NOMO-1 (cell line): ENCODE measurements at regions not wholly inside any gene's neighbourhood (a gene's known extent, or its start where the extent isn't known, plus 50 kb on each side); places are given as distances from the start of the nearest gene placed in this dataset.

ENCODE experiments used
- DNase-seq, 2 experiments: peaks; one replicate each; lab custom pipeline; 2025; ENCODE audit not compliant: unreplicated experiment in 2 of 2; lab: John Stamatoyannopoulos, UW

DNA sequence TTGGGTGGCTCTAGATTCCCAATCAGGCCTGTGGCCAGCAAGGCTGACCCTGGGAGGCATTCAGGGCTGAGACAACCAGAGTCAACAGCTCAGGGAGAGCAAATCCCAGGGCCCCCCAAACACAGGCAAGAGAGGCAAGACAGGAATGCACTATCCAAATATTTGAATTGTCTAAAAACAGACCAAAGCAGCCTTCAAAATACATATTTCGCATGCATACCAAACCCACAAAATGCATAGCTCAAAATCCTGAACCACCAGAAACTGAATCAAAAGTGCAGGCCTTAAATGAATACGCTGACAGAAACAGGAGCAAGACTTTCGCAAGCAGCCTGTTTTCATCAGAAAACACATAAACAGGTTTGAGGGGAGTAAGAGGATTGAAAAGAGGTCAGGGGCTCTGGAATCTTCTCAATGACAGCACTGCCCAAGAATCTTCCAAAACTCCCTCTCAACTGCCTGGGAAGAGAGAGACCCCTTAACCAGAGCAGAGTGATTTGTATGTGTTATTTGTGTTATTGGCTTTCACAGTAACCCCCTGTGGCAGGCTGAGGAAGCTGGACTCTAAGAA lies 213.6 kb upstream of the CDH5 start:
- DNase-seq: no peak

DNA sequence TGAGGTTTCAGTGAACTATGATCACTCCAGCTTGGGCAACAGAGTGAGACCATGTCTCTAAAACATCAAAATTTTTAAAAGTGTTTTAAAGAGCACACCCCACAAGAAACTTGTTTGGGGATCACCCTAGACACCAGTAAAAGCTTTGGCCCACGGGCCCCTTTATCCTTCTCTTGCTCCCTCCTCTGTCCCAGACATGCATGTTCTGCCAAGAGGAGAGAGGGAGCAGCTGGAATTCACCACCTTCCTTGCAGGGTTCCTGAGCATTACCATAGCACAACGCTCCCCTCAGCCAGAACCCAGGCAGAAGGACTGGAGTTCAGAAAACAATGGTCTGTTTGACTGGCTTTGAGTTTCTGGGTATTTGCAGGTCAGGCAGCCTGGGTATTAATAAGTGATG lies 214.3 kb upstream of the CDH5 start:
- DNase-seq: no peak

DNA sequence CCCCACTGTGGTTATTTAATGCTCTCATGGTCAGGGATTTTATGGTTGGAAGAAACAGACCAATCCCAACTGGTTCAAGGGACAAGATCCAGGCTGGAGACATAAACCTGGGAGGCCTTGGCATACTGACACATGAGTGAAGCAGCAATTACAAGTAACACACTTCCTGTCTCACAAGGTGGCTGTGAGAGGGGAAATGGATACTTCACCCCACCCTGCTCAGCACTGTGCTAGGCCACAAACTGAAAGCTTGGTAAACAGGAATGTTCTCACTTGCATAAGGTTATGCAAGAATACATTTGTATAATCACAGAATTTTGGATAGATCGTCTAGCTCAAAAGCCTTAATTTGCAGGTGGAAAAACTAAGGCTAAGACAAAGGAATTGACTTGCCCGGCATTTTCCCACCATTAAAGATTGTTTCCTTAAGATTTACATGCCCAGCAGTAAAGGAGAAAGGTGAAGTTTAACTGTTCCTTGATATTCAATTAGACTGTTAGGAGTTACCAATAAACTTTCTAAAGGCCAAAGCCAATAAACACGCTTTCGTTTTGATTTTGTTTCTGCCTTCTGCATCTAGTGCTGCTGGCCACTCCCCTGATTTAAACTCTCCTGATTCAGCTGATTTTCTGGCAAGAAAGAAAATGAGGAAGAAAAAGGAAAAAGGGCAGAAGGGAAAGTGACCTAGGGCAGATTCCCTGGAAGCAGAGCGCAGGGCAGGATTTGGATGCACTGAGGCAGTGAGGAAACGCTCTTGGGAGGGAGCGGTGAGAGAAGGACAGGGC lies 215.6 kb upstream of the CDH5 start:
- peak; percentile 78 to 87 for DNase-seq

DNA sequence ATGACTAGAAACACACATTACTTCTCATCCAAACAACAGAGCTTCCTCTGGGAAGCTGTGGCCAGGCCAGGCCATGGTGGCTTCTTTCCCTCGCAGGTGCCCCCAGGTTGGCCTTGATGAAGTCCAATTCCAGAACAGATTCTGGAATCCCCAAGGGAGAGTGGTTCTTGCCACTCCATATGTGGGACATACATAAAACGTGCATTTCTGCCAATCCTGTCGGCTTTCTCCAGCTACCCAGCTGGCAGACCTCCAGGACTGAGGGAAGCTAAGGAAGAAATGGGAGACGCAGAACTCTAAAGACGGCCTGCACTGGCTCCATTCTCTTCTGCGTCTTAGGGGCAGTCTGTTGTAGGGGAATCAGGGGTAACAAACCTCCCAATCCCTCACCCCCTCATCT lies 219.2 kb upstream of the CDH5 start:
- no peak for DNase-seq

DNA sequence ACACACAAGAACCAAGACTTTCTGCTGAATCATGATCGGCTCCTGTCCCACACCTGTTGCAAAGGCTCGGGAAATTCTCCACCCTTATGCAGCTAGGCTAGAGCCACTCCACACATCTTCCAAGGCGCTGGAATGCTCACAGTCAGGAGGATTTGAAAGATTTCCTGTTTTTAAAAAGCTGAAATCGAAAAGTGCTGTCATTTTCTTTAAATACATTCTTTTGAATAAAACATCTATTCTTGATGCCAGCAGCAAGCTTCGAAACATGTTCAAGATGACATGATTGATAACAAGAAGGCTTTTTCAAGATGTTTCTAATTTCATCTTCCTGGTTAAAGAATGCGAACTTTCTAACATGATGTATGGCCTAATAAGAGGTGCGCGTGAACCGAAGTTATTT lies 219.7 kb upstream of the CDH5 start:
- DNase-seq: no peak

DNA sequence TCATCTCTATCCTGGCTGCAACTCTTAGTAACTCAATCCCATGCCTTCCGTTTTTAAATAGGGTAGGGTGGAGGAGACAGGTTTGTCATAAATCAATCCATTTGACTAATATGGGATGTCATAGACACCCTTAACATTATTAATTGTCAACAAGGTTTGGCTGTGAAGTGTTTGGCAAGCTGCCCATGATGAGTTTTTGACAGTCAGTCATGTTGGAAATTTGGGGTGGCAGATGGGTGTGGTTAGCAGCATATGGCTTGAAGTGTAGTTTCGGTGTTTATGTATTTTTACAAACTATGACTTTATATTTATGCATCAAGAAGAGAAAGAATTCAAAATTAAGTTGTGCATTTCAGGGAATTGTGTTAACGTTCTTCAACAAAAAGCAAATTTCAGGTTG lies 221.8 kb upstream of the CDH5 start:
- DNase-seq: no peak

DNA sequence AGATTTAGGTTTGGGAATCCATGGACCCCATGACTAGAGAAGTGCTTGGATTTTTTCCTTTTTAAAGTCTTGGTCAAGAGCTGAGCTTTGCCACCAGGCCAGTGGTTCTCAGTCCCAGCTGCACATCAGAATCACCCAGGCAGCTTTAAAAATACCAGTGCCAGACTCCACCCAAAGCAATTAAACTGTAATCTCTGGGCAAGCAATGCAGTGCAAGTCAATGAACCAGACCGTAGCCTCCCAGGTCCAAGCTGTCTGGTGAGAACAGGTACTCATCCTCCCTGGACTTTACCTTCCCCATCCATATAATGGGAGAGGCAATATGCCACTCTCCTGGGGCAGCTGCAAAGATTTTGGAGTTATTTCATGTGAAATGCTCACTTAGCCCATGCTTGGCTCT lies 223.1 kb upstream of the CDH5 start:
- DNase-seq: no peak

DNA sequence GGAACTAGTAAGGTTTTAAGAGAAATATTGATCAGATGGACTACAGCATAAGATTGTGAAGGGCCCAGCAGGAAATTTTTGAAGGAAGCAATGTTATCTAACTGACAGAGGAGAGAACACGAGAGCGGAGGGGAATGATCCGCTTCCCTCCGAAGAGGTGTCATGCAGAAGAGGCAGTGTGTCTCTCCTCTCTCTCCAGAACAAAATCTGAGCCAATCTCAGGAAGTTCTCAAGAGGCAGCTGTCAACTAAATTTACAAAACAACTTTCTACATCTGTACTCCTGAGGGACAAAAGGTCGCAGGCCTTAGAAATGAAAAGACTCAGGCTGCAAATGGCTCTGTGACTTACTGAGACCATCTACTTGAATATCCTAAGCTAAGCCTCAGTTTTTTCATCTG lies 224.6 kb upstream of the CDH5 start:
- no peak for DNase-seq

DNA sequence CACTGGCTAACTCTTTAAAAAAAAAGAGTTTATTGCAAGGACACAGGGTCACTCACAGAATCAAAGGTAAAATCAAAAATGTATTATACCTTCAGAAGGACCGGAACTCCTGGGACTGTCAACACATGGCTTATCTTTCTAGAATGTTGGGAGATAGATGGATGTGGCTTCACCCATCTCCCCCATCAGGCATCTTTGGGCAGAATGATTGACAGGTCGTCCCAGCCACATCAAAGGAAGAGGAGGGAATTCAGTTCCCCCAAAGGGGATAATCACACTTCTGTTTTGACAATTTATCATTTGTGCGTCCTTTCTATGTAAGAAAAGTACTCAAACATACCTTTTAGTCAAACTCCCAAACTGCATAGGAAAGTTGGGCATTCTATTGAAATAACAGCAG lies 228.6 kb upstream of the CDH5 start:
- DNase-seq: no peak

DNA sequence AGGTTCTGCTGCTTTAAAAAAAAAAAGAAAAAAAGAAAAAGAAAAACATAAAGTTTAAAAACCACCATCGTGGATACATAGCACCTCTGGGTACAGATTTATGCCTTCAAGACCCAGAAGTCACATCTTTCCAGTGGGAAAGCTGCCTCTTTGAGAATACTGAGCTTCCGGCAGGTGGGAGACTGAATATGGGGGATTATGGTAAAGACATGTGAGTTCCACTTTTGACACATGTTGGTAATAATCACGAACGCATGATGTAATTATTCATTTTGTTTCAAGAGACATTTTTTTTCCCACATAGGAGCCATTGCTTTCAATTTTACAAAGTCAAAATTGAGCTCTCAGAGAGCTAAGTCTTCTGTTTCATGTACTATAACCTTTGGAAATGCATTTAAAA lies 229.7 kb upstream of the CDH5 start:
- no peak for DNase-seq

DNA sequence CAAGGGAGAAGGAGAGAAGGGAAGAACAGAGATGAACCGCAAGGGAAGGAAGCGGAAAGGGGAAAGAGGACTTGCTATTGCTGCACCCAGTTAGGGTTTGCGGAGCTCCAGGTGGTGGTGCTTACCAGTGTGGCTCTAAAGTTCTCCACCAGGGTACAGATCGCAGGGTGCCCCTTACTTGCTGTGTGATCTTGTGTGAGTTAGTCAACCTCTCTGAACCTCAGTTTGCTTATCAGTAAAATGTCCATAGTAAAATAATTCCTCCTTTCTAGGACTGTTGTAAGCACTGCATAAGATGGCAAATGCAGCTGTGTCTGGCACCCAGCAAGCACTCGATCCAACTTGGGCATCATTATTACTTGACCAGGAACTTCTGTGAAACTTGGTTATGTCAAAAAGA lies 230.7 kb upstream of the CDH5 start:
- DNase-seq: no peak

DNA sequence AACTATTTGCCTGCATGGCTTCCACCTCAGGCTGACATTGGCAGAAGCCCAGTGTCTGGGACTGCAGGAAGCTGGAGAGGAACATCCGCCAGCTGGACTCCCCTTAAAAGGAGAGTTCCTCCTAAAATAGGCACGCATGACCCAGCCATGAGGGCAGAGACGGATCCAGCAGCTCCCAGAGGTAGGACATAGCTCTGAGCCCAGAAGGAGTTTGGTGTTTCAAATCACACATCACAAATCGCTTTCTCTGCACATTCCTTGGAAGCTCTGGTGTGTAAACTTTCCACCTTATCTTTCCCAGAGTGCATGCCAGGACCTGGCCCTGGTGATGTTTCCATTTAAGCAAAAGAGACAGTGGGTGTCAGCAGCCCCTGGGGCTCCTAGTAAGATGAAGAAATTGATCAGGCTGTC lies 231.1 kb upstream of the CDH5 start:
- DNase-seq: no peak

DNA sequence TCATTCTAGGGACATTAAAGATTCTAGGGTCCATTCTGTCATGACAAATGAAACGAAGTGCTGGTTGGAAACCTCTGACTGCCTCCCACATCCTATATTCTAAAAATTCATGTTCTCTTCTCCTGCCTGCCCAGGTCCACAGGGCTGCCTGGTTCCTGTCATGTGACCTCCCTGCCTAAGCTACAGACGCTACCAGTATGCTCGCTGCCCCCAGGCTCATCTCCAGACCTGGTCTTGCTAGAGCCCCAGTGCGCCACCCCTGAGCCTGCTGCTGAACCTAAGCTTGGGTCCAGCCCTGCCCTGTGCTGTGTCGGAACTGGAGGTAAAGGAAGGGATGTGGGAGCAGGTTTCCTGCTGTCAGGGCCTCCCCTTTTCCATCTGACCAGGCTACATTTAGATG lies 231.6 kb upstream of the CDH5 start:
- no peak for DNase-seq

DNA sequence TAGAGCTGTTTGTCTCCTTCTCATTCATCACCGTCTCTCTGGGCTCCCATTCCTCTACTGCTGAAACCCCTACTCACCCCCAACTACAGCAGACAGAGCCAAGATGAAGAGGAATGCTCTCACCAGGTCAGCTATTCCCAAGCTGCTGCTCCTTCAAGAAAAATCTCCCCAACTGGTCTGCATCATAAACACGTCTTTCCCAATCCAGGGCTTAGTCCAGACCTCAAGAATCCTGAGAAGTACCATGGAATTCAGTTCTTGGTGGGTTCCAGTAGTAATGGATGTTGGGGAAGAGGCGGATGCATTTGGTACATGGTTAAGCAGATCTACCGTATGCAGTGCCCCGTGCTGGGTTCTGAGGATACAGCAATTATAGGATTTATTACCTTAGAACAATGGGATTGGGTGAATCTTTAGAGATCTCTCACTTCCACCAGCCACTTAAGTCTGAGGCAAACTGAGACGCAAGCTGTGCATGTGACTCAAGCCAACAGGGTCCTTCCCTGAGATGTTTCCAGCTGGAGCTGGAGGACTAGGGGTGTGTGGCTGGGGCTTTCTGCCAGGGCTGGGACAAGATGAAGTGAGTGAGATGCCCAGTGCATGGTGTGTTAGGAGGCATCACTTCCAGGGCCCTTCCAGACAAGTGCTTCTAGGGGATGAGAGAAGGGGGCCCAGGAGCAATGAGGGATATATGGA lies 232.7 kb upstream of the CDH5 start:
- DNase-seq: no peak

DNA sequence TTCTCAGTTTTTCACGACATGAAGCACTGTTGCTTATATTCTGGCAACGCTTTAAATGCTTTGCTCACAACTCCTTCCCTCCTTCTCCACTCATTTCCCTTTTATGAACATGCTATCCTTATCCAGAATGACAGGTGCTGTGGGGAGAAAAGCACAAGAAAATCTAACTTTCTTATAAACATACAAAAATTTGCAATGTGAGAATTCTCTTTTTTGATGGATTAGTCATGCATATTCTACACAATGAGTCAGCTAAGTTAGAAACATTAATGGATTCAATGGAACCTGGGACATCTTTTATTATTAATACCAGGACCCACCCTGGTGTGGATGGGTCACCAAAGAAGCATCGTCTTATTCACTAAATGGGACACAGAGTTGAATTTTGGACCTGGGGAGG lies 234.6 kb upstream of the CDH5 start:
- no peak for DNase-seq

DNA sequence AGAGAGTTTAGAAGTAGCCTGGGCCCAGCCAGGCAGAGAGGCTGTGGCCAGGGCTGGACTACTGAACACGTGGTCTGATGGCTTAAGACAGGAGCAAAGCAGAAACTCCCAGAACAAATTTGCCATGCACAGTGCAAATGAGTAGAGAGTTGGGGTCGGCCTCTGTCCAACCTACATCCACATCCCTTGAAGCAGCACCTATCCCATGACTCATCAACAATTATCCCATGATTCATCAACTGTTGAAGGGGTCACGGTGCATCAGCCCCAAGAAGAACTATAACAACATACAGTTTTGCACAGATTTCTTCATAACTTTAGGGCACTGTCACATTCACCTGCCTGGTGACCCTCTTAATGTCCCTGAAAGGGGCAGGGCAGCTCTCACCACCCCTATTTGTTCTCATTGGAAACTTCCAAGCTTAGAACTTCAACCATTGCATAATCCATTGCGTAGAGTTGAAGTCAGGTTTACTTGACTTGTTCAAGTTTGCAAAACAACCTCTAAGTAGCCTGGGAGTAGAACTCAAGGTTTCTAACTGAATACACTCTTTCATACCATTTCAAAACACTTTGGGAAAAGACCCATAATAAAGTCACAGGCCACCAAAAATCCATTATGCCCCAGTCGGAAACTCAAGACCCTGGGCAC lies 235.2 kb upstream of the CDH5 start:
- DNase-seq: peak in 1 of 2 experiments; percentile 6

DNA sequence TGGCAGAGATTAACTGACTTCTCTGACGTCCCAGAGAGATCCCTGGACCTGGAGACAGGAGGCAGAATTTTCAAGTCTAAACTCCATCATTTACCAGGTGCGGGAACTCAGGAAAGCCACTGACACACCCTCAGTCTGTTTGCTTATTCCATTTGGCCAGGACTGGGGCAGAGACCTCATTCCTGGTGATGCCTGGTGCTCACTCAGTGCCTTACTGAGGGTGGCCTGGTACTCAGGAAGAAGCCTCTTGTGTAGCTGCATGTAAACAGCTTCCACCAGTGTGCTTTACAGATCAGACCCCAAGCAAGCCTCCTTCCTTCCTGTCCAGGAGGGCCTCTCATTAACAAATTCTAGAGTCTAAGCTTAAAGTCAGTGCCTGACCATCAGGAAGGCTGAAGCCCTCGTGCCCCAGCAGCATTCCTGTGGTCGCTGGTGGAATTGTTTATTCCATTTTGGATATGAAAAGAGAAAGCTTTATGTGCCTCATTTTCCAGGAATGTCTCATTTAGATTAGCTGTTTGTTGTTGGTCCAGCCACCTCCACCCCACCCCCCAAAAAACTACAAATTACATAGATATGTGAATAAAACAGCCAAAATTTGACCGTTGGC lies 236.1 kb upstream of the CDH5 start:
- no peak for DNase-seq

DNA sequence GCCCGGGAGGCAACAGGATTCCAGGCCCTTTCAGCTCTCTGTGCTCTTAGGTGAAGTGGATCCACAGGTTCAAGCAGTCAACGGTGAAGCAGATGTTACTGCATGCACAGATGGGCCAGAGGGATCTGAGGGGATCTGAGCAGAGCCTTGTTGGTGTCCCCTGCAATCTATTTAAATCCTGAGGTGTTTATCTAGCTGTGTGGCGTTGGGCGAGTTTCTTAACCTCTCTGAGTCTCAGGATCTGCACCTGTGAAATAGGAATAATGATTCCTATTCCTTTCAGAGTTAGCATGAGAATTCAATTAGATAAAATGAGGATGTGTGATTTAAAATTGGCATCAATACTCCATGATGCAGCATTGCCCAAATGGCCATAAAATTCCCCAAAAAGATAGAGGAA lies 237.3 kb upstream of the CDH5 start:
- DNase-seq: no peak

DNA sequence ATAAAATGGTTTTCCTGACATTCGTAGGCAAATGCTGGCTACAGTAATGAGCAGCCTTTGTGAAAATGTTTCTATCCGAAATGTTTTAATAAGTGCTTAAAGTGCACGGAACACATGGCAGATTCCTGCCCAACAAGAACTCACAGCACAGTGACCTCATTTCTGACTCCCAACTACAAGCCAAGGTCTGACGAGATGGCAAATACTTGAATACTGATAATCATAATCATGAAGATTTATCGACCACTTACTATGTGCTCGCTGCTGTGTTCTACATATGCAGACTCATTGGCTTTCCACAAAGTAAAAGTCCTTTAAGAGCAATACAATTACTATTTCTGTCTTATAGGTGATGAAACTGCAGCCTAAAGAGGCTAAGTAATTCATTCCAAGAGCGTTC lies 238.1 kb upstream of the CDH5 start:
- no peak for DNase-seq

DNA sequence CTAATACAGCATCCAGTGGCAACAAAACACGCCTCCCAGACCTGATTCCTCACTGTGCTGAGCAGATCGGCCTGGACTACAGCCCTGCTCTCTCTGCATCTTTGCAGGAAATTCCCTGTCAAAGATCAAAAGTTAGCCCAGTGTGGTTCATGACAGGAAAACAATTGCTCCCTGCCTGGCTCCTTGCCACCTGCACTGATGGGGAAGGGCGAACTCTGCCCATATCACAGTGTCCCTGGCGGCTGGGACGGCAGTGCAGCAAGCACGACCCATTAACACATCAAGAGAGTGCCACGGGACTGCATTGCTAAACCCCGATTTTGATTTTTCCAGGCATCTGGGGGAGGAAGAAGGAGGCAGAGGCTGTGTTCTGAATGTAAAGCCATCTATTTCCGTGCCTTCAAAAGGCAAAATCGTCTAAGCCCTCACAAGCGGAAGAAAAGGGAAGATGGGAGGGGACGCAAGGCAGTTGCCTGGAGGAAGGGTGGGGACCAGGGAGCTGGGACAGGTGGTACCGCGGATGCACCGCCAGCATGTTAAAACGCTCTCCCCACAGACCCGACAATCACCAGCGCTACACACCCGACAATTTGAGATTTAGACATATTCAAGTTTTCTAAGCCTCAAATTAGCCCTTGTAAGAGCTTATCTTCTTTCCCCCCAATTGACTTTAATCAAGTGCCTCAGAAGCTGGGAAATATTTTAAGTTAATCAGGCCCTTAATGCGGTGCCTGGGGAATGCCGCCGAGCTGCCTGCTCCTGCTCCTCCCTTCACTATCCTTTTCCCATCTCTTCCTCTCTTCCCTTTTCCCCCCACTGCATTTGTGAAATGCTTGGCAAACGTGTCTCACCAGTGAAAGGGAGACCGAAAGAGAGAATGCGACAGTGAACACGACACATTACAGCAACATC lies 238.8 kb upstream of the CDH5 start:
- DNase-seq: no peak
